Epithelial cell of esophagus (primary cell): ENCODE measurements at regions not wholly inside any gene's neighbourhood (a gene's known extent, or its start where the extent isn't known, plus 50 kb on each side); places are given as distances from the start of the nearest gene placed in this dataset.

Experiments
- DNase-seq: peaks from one replicate; pipeline ENCODE4 v3.0.0; 2010; ENCODE audit warnings: low read depth
- H3K4me3 ChIP-seq: 2 replicates; pipeline ENCODE4 v1.5.1; 2011; ENCODE audit warnings: mild to moderate bottlenecking, low read length, control low read depth
- CTCF ChIP-seq: IDR thresholded peaks from 2 replicates; pipeline ENCODE4 v1.5.1; 2011; ENCODE audit warnings: low read depth, mild to moderate bottlenecking, low read length, control low read depth, inconsistent platforms; ENCODE audit not compliant: insufficient read depth; ENCODE audit errors: missing control alignments

DNA sequence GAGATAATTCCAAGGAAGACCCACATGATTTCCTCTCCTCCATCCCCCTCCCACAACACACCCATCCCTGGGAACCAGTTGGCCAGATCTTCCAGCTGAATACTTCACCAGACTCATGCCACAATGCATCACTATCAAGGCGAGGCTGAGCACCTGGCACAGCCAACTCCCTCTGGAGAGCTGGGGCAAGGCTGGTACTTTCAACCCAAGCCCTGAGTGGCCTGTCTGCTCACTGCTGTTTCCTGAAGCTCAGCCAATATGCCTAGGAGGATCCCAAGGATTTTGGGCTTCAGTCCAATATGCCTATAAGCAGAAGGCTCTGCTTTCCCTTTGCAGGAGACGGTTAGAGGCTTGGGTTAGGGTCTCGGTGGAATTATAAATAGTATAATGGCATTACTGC lies 90.9 kb upstream of the NEO1 start:
- TF ChIP-seq CTCF = no peak
- DNase-seq = no peak
- no peak overlapping the region for H3K4me3 ChIP-seq

DNA sequence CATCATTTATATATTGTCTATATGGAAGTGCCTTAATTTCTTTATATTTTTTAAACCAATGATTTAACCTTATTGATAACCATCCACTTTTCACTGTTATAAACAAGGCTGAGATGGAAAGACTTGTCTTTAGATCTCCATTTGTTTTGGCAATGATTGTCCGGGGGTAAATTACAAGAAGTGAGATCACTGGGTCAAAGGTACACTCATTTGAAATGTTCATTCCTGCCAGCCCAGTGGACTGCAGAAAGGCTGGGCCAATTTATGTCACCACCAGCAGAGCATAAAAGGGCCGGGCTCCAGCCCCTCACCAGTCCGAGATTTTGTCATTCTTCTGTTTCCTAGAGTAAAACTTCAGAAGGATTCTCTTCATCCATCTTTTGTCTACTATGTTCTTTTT lies 93.6 kb upstream of the NEO1 start:
- no peak for DNase-seq
- no peak overlapping the region for H3K4me3 ChIP-seq
- no peak for TF ChIP-seq CTCF

DNA sequence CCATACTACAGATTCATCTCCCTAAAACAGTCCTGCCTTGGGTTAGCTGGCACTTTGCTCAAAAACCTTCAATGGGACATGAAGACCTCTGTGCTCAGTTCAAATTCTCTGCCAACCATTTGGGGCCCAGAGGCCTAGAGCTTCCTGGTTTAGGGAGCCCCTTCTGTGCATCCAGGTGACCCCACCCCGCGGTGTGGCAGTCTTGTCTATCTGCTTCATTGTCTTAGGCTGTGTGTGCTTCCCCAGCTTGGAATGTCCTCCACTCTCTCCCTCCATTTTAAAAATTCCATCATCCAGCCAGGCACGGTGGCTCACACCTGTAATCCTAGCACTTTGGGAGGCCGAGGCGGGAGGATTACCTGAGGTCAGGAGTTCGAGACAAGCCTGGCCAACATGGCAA lies 99.0 kb upstream of the NEO1 start:
- no peak for DNase-seq
- no peak for TF ChIP-seq CTCF
- H3K4me3 ChIP-seq = no peak overlapping the region

DNA sequence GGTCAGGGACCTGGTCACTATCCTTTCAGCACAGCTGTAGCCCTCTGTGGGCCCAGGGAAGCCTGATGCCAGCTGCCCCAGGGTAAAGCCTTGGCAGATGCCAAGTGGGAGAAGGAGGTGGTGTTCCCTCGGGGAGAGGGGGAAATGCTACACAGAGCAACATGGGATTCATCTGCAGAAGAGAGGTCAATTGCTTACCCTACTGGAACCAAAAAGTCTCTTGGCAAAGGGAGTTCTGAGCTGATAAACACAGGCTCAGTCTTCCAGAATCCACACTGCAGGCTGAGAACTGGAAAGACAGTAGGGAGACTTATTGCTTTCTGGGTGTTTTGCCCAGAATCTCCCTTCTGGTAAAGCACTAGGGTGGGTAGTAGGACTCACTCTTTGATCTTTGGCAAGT lies 100.1 kb upstream of the NEO1 start:
- TF ChIP-seq CTCF = no peak
- H3K4me3 ChIP-seq = no peak overlapping the region
- DNase-seq = no peak

DNA sequence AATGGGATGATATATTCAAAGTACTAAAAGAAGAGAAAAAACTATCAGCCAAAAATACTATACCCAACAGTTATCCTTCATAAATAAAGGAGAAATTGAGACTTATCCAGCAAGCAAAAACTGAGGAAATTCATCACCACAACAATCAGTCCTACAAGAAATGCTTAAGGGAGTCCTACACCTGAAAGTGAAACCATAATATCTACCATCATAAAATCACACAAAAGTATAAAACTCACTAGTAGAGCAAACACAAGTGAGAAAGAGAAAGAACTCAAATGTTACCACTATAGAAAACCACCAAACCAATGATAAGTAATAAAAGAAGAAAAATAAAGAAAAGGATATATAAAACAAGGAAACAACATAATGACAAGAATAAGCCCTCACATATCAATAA lies 103.6 kb upstream of the NEO1 start:
- no peak for TF ChIP-seq CTCF
- no peak for DNase-seq
- no peak overlapping the region for H3K4me3 ChIP-seq

GRCh38 chr15:72947709-72948108 lies 104.6 kb upstream of the NEO1 start:
- H3K4me3 ChIP-seq = no peak overlapping the region
- DNase-seq = no peak
- TF ChIP-seq CTCF = no peak

DNA sequence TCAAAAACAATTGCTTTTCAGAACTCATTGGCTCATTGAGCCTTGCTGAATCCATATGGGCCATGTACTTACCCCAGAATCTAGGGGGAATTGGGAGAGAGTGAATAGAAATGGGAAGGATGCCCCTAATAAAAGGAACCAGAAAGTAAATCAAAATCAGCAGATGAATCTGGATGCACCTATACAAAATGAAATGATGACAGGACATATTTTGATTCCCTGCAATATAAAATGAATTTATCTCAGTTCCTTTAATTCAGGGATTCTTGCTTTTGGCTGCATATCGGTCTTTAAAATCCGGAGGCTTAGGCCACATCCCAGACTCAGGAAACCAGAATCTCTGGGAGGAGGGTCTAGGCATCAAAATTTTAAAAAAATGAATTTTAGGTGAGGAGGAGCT lies 107.7 kb upstream of the NEO1 start:
- DNase-seq = no peak
- no peak for TF ChIP-seq CTCF
- no peak overlapping the region for H3K4me3 ChIP-seq
